ENCODE measurements at regions not wholly inside any gene's neighbourhood (a gene's known extent, or its start where the extent isn't known, plus 50 kb on each side); places are given as distances from the start of the nearest gene placed in this dataset.

- TF ChIP-seq CTCF (optimal IDR thresholded peaks at IDR 0.05 in 1 of 3, IDR thresholded peaks at IDR 0.05 in 1 of 3, conservative IDR thresholded peaks at IDR 0.05 in 1 of 3; ENCODE audit: extremely low read depth in 1 of 3, insufficient read depth in 2 of 3, low read length in 3 of 3) = no peak
- no peak for TF ChIP-seq EZH2 (IDR thresholded peaks at IDR 0.05; ENCODE audit: low read length)
These were observed 227.8 kb upstream of the TACR3 start for GRCh38 chr4:103947617-103948016.
